ENCODE measurements at regions not wholly inside any gene's neighbourhood (a gene's known extent, or its start where the extent isn't known, plus 50 kb on each side); places are given as distances from the start of the nearest gene placed in this dataset.

DNA sequence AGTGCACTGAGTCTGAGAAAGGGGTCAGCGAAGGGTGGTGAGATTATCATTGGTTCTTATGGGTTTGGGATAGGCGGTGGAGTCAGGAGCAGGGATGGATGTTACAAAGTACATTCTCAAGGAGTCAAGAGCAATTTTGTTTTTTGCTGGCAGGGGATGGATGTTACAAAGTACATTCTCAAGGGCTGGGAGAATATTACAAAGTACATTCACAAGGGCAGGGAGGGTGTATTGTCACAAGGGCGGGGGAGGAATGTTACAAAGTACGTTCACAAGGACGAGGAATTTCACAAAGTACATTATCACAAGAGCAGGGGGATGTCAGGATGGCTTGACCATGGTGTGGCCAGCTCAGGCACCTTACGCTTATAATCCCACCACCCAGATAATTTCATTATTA, 59.3 kb upstream of the FAM89A start:
- TF ChIP-seq, protein P1, sequence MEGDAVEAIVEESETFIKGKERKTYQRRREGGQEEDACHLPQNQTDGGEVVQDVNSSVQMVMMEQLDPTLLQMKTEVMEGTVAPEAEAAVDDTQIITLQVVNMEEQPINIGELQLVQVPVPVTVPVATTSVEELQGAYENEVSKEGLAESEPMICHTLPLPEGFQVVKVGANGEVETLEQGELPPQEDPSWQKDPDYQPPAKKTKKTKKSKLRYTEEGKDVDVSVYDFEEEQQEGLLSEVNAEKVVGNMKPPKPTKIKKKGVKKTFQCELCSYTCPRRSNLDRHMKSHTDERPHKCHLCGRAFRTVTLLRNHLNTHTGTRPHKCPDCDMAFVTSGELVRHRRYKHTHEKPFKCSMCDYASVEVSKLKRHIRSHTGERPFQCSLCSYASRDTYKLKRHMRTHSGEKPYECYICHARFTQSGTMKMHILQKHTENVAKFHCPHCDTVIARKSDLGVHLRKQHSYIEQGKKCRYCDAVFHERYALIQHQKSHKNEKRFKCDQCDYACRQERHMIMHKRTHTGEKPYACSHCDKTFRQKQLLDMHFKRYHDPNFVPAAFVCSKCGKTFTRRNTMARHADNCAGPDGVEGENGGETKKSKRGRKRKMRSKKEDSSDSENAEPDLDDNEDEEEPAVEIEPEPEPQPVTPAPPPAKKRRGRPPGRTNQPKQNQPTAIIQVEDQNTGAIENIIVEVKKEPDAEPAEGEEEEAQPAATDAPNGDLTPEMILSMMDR (conservative IDR thresholded peaks at IDR 0.05), result no peak
- TF ChIP-seq ZFX (IDR thresholded peaks at IDR 0.05), result no peak

All from C4-2B (cell line).